ENCODE measurements at regions not wholly inside any gene's neighbourhood (a gene's known extent, or its start where the extent isn't known, plus 50 kb on each side); places are given as distances from the start of the nearest gene placed in this dataset.

GRCh38 chr2:129763966-129764365 lies 215.5 kb upstream of the RAB6C start:
- TF ChIP-seq, protein P1, sequence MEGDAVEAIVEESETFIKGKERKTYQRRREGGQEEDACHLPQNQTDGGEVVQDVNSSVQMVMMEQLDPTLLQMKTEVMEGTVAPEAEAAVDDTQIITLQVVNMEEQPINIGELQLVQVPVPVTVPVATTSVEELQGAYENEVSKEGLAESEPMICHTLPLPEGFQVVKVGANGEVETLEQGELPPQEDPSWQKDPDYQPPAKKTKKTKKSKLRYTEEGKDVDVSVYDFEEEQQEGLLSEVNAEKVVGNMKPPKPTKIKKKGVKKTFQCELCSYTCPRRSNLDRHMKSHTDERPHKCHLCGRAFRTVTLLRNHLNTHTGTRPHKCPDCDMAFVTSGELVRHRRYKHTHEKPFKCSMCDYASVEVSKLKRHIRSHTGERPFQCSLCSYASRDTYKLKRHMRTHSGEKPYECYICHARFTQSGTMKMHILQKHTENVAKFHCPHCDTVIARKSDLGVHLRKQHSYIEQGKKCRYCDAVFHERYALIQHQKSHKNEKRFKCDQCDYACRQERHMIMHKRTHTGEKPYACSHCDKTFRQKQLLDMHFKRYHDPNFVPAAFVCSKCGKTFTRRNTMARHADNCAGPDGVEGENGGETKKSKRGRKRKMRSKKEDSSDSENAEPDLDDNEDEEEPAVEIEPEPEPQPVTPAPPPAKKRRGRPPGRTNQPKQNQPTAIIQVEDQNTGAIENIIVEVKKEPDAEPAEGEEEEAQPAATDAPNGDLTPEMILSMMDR (IDR thresholded peaks at IDR 0.05; ENCODE audit: low read depth, low read length, missing control alignments) = no peak
- no peak overlapping the region for H3K4me3 ChIP-seq (replicated peaks; ENCODE audit: low read depth, low read length)
- no peak for DNase-seq (ENCODE audit: extremely low read depth, low read depth)

DNA sequence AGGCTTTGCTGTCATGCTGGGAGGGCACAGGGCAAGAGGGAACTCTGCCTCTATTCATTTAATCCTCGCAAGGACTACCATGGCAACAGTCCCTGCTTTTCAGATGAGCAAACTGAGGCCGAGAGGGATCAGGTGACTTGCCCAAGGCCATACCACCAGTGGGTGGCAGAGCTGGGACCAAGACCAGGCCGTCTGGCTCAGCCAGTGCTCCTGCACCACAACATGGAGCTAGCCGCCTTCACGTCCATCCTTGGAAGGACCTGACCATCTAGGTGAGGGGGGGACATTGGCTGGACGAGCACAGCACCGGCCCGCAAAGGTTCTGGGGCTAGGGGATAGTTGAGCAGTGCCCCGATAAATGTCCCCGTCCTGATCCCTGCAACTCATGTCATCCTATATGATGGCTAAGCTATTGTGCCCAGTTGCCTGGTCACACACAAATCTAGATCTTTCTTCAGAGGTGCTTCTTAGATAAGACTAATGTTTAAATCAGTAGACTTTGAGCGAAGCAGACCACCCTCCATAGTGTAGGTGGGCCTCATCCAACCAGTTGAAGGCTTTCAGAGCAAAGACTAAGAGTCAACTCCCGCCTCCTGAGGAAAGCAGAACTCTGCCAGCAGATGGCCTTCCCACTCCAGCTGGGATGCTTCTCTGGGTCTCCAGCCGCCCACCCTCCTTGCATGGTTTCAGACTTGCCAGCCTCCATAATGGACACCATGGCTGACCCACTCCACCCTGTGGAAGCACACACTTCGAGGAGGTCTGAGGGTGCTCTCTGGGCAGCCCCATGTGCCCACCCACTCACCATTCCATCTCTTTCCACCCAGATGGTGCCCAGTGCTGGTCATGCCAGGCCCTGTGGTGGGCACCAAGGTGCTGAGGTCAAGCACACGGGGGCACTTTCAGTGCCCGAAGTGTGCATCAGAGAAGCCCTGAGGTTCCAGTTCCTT lies 214.8 kb upstream of the RAB6C start:
- no peak for DNase-seq (ENCODE audit: extremely low read depth, low read depth)
- no peak overlapping the region for H3K4me3 ChIP-seq (replicated peaks; ENCODE audit: low read depth, low read length)
- TF ChIP-seq, protein P1 (IDR thresholded peaks at IDR 0.05; ENCODE audit: low read depth, low read length, missing control alignments) = no peak

- H3K4me3 ChIP-seq (replicated peaks; ENCODE audit: low read depth, low read length) = no peak overlapping the region
These were observed 214.2 kb upstream of the RAB6C start for GRCh38 chr2:129765326-129765677.

DNA sequence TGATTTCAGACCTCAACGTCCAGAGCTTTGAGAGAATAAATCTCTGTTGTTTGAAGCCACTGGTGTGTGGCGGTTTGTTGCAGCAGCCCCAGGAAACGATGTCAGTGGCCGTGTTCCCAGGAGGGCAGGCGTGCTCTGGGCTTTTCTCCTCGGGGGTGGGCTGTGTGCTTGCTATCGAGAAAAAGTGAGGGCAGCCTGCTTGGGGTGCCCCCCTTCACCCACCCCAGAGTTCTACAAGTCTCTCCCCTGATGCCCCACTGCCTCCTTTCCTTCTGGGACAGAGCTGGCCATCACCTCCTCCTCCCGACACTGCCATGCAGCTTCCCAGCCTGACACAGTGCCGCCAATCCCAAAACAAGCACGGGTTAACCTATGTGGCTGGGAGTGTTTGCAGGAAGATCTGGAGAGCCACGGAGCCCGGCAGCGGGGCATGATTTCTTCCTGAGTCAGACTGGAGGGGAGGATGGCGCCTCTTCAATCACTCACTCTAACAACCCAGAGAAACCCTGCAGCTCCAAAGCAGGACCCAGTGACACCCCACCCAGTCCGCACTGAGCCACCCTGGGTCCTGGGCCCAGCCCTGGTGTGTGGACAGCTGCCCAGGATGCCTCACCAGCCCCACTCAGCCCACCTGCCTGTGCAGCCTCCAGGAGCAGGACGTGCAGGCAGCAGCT lies 213.7 kb upstream of the RAB6C start:
- no peak for DNase-seq (ENCODE audit: extremely low read depth, low read depth)
- H3K4me3 ChIP-seq (replicated peaks; ENCODE audit: low read depth, low read length) = no peak overlapping the region
- TF ChIP-seq, protein P1 (IDR thresholded peaks at IDR 0.05; ENCODE audit: low read depth, low read length, missing control alignments) = no peak

More at GRCh38 chr2:129765326-129765677, 214.2 kb upstream of the RAB6C start:
- DNase-seq (ENCODE audit: extremely low read depth, low read depth) = no peak
- TF ChIP-seq, protein P1 (IDR thresholded peaks at IDR 0.05; ENCODE audit: low read depth, low read length, missing control alignments) = no peak

GRCh38 chr2:129766374-129766993 lies 213.0 kb upstream of the RAB6C start:
- H3K4me3 ChIP-seq (replicated peaks; ENCODE audit: low read depth, low read length) = no peak overlapping the region
- TF ChIP-seq, protein P1 (IDR thresholded peaks at IDR 0.05; ENCODE audit: low read depth, low read length, missing control alignments) = no peak
- DNase-seq (ENCODE audit: extremely low read depth, low read depth) = no peak

DNA sequence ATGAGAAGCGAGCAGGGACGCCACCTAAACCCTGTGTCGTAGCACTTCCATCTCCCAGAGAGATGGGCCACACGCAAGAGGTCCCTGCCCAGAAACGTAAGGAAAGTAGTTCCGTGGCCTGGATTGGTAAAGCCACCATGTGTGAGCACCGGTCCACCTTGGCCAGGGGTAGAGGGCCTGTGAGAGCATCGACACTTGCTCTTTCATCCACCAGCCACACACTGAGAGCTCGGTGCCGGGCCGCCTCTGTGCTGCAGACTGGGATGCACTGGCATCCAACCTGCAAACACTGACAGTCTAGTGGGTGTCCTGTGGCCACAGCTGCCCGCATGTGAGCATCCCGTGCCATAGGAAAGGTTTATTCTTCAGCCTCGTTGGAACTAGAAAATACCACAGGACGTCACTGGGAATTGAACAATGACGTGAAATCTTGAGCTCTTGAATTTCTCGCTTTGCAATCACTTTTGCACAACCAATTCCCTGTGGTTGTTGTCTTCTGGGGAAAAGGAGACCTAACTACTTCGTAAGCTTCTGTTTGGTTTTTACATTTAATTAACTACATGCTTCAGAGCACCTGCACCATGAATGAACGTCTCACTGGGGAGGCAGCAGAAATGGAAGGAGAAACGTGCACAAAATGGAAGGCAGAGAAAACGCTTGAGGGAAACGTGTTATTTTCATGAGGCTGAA lies 212.0 kb upstream of the RAB6C start:
- TF ChIP-seq, protein P1 (IDR thresholded peaks at IDR 0.05; ENCODE audit: low read depth, low read length, missing control alignments) = no peak
- DNase-seq (ENCODE audit: extremely low read depth, low read depth) = no peak
- no peak overlapping the region for H3K4me3 ChIP-seq (replicated peaks; ENCODE audit: low read depth, low read length)
